A549 (cell line): ENCODE measurements at regions not wholly inside any gene's neighbourhood (a gene's known extent, or its start where the extent isn't known, plus 50 kb on each side); places are given as distances from the start of the nearest gene placed in this dataset.

Experiments used
- ATAC-seq, 2 experiments: fragments of 200-7000 bp in 1 of 2; fragments of >200 bp in 1 of 2; cut with Nextera tagmentation in 1 of 2; cut with Tn5 transposase in 1 of 2; 3 replicates each; pipeline versions ENCODE4 v1.8.0 to v1.9.1; 2018 to 2020; ENCODE audit warnings: mild to moderate bottlenecking in 1 of 2, moderate library complexity in 1 of 2
- CTCF ChIA-PET: fragments of 300-600 bp; sonication (Branson Sonifier 250); formaldehyde crosslinking; extraction: SDS; loops from one replicate; lab custom pipeline; 2021; ENCODE audit warnings: antibody characterized with exemption, inconsistent platforms; lab: Yijun Ruan, JAX
- POLR2A ChIA-PET: fragments of 350-600 bp; formaldehyde crosslinking; extraction: SDS; loops from one replicate; lab custom pipeline; 2021; ENCODE audit warnings: antibody characterized with exemption, inconsistent platforms; lab: Yijun Ruan, JAX
- DNase-seq, 2 experiments: peaks; one replicate each; pipeline versions ENCODE4 v3.0.0 to v3.0.0-alpha.2; 2011 to 2016; ENCODE audit warnings: low read depth in 1 of 2, low spot score in 1 of 2
- FAIRE-seq: peaks from 2 replicates; lab custom pipeline; 2011; peaks lifted over from hg19 to GRCh38; lab: Jason Lieb, UNC
- H3K27ac ChIP-seq, 2 experiments: fragments of >200 bp; sonication (Bioruptor Twin); formaldehyde crosslinking; 3 replicates each; pipeline ENCODE4 v1.5.1; 2016 to 2017
- H3K4me1 ChIP-seq: fragments of >200 bp; sonication (Bioruptor Twin); formaldehyde crosslinking; 3 replicates; pipeline ENCODE4 v1.6.1; 2016
- H3K4me2 ChIP-seq: fragments of >200 bp; sonication (Bioruptor Twin); formaldehyde crosslinking; 3 replicates; pipeline ENCODE4 v1.6.1; 2016
- H3K4me3 ChIP-seq: fragments of >200 bp; sonication (Bioruptor Twin); formaldehyde crosslinking; 3 replicates; pipeline ENCODE4 v1.5.1; 2016
- H3K9me3 ChIP-seq: fragments of >200 bp; sonication (Bioruptor Twin); formaldehyde crosslinking; 3 replicates; pipeline ENCODE4 v1.6.1; 2016
- BHLHE40 ChIP-seq: IDR thresholded peaks from 2 replicates; pipeline ENCODE4 v1.6.1; 2012; ENCODE audit warnings: low read depth, low read length, inconsistent platforms
- CEBPB ChIP-seq, 2 experiments: fragments of >200 bp in 1 of 2; sonication (Bioruptor Twin) in 1 of 2; formaldehyde crosslinking in 1 of 2; IDR thresholded peaks; 2 replicates each; pipeline ENCODE4 v1.6.1; 2012 to 2016
- EHMT2 ChIP-seq: fragments of 200-600 bp; sonication (generic); IDR thresholded peaks from 2 replicates; pipeline ENCODE4 v1.6.1; 2016; ENCODE audit warnings: antibody characterized with exemption, low read depth, mild to moderate bottlenecking, moderate library complexity
- EP300 ChIP-seq, 2 experiments: fragments of >200 bp; sonication (Bioruptor Twin); formaldehyde crosslinking; IDR thresholded peaks; 2 replicates in 1 of 2; 3 replicates in 1 of 2; pipeline ENCODE4 v1.6.1; 2016 to 2017
- FOSL2 ChIP-seq, 2 experiments: fragments of 450-650 bp in 1 of 2; fragments of >200 bp in 1 of 2; sonication (Bioruptor Twin) in 1 of 2; formaldehyde crosslinking; IDR thresholded peaks; 2 replicates each; pipeline versions ENCODE4 v1.5.0 to v1.6.1; 2016 to 2020; ENCODE audit warnings: mild to moderate bottlenecking in 1 of 2, moderate library complexity in 1 of 2
- GATA3 ChIP-seq: IDR thresholded peaks from 2 replicates; pipeline ENCODE4 v1.6.1; 2012; ENCODE audit warnings: borderline replicate concordance
- HOXA7 ChIP-seq: fragments of 250-450 bp; sonication (Bioruptor Pico); IDR thresholded peaks from 2 replicates; pipeline ENCODE4 v1.5.0; 2020; ENCODE audit warnings: mild to moderate bottlenecking, moderate library complexity
- RARB ChIP-seq: fragments of 250-450 bp; sonication (Bioruptor Pico); IDR thresholded peaks from 2 replicates; pipeline ENCODE4 v1.8.0; 2021; ENCODE audit warnings: mild to moderate bottlenecking, moderate library complexity
- TP53 ChIP-seq: fragments of 250-450 bp; sonication (Bioruptor Pico); IDR thresholded peaks from 2 replicates; pipeline ENCODE4 v1.5.0; 2021; ENCODE audit warnings: mild to moderate bottlenecking, moderate library complexity
- WGBS: methylation state at CpG from one replicate; pipeline ENCODE4 v1.1.6; 2017; ENCODE audit errors: missing lambda C conversion rate; 5-methylcytosine and 5-hydroxymethylcytosine counted together
- small RNA-seq, 6 experiments: library from RNA; depleted of rRNA; stranded (forward); fragments of <200 nt; gene quantifications; one replicate each; pipeline ENCODE3, GENCODE V24; 2012
- TF ChIP-seq, protein P1 (sequence below): IDR thresholded peaks from 2 replicates; pipeline ENCODE4 v1.6.1; 2012
- TF ChIP-seq, protein P2 (sequence below): fragments of >200 bp; sonication (Bioruptor Twin); formaldehyde crosslinking; IDR thresholded peaks from 3 replicates; pipeline ENCODE4 v1.6.1; 2016
- TF ChIP-seq, protein P3 (sequence below): IDR thresholded peaks from 2 replicates; pipeline ENCODE4 v1.6.1; 2012
- TF ChIP-seq, protein P4 (sequence below): fragments of 200-600 bp; sonication (generic); IDR thresholded peaks from 2 replicates; pipeline ENCODE4 v1.6.1; 2016; ENCODE audit warnings: antibody characterized with exemption, mild to moderate bottlenecking, moderate library complexity

DNA sequence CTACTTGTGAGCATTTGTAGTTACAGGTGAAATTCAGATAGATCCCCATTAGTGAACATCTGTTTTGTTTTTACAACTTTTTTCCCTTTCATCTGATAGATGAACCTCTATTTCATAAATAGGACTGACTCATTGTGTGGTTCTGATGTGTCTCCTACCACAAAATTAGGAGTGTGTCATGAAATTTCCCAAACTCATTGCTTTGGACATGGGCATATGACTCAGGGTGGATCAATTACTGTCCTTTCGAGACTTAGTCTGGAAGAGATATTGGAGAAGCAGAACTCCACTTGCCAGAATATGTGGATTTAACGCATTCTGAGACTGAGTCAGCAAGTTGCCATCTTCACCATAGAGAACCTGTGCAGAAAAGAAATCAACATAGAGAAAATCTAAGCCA, 53.5 kb upstream of the PCDH10 start:
- H3K27ac ChIP-seq: no peak overlapping the region
- no peak for FAIRE-seq
- TF ChIP-seq CEBPB (IDR thresholded peaks at IDR 0.05) (no peak), GATA3 (no peak), EP300 (IDR thresholded peaks at IDR 0.05) (no peak), HOXA7 (CRISPR knock-in tag) (no peak), BHLHE40 (no peak), FOSL2 (IDR thresholded peaks at IDR 0.05) (no peak), FOSL2 (CRISPR knock-in tag; IDR thresholded peaks at IDR 0.05) (no peak), RARB (CRISPR knock-in tag) (no peak), EHMT2 (no peak)
- TF ChIP-seq, protein P1, sequence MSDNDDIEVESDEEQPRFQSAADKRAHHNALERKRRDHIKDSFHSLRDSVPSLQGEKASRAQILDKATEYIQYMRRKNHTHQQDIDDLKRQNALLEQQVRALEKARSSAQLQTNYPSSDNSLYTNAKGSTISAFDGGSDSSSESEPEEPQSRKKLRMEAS: no peak
- TF ChIP-seq, protein P2, sequence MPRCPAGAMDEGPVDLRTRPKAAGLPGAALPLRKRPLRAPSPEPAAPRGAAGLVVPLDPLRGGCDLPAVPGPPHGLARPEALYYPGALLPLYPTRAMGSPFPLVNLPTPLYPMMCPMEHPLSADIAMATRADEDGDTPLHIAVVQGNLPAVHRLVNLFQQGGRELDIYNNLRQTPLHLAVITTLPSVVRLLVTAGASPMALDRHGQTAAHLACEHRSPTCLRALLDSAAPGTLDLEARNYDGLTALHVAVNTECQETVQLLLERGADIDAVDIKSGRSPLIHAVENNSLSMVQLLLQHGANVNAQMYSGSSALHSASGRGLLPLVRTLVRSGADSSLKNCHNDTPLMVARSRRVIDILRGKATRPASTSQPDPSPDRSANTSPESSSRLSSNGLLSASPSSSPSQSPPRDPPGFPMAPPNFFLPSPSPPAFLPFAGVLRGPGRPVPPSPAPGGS: no peak
- TF ChIP-seq, protein P3, sequence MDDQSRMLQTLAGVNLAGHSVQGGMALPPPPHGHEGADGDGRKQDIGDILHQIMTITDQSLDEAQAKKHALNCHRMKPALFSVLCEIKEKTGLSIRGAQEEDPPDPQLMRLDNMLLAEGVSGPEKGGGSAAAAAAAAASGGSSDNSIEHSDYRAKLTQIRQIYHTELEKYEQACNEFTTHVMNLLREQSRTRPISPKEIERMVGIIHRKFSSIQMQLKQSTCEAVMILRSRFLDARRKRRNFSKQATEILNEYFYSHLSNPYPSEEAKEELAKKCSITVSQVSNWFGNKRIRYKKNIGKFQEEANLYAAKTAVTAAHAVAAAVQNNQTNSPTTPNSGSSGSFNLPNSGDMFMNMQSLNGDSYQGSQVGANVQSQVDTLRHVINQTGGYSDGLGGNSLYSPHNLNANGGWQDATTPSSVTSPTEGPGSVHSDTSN: no peak
- TF ChIP-seq, protein P4, sequence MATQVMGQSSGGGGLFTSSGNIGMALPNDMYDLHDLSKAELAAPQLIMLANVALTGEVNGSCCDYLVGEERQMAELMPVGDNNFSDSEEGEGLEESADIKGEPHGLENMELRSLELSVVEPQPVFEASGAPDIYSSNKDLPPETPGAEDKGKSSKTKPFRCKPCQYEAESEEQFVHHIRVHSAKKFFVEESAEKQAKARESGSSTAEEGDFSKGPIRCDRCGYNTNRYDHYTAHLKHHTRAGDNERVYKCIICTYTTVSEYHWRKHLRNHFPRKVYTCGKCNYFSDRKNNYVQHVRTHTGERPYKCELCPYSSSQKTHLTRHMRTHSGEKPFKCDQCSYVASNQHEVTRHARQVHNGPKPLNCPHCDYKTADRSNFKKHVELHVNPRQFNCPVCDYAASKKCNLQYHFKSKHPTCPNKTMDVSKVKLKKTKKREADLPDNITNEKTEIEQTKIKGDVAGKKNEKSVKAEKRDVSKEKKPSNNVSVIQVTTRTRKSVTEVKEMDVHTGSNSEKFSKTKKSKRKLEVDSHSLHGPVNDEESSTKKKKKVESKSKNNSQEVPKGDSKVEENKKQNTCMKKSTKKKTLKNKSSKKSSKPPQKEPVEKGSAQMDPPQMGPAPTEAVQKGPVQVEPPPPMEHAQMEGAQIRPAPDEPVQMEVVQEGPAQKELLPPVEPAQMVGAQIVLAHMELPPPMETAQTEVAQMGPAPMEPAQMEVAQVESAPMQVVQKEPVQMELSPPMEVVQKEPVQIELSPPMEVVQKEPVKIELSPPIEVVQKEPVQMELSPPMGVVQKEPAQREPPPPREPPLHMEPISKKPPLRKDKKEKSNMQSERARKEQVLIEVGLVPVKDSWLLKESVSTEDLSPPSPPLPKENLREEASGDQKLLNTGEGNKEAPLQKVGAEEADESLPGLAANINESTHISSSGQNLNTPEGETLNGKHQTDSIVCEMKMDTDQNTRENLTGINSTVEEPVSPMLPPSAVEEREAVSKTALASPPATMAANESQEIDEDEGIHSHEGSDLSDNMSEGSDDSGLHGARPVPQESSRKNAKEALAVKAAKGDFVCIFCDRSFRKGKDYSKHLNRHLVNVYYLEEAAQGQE: no peak
- H3K4me3 ChIP-seq: no peak overlapping the region
- no peak overlapping the region for H3K4me2 ChIP-seq
- H3K9me3 ChIP-seq: no peaks in the 10 kb centered on the region
- ChIA-PET POLR2A (no interaction called here), CTCF (no interaction called here)
- no peak for ATAC-seq
- WGBS: 34% methylated on average over 2 of the region's 2 CpGs
- no peaks in the 10 kb centered on the region for H3K4me1 ChIP-seq
- DNase-seq: no peak

DNA sequence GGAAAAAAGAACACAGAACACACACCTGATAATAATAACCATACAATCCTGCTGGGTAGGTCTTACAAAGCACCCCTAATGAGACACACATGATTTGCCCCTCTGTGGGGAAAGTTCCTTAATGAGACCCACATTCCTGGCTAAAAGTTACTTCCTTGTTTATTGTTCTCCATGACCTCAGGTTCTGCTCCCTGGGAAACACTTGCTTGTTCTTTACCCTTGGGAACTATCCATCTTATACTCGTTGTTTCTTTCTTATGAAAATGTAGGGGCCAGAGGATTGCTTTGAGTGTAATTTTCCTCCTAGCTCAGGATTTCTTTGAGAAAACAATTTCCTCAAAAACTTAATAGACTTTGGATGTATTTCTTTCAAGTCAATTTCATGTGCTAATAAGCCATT, 52.1 kb upstream of the PCDH10 start:
- FAIRE-seq (no peak), DNase-seq (no peak), ATAC-seq (no peak)
- Histone ChIP-seq H3K4me1 (no peaks in the 10 kb centered on the region), H3K4me3 (no peak overlapping the region), H3K9me3 (no peaks in the 10 kb centered on the region), H3K4me2 (no peak overlapping the region), H3K27ac (no peak overlapping the region)
- POLR2A ChIA-PET: no interaction called here
- CTCF ChIA-PET: no interaction called here
- WGBS: 3% methylated on average over 1 of the region's 1 CpG
- no peak for TF ChIP-seq TP53 (CRISPR knock-in tag)

Small RNAs in the stretch of these regions (small RNA-seq; reads per million reads assigned to genes)
- gene AC096711.1: 0 reads per million in 6 experiments
